NCI-H1105 treated with DMSO at 0.1 percent for 48 hours (cell line): ENCODE measurements at regions not wholly inside any gene's neighbourhood (a gene's known extent, or its start where the extent isn't known, plus 50 kb on each side); places are given as distances from the start of the nearest gene placed in this dataset.
"Not testable (repeated sequence)": the region's sequence is repeated elsewhere in the genome, so short reads cannot be mapped to it uniquely, and the experiment has no call there.

Experiments used
- DNase-seq: peaks from one replicate; lab custom pipeline; 2025; lab: John Stamatoyannopoulos, UW

- not testable (repeated sequence) for DNase-seq
These were observed 141.8 kb downstream of the AHR start for GRCh38 chr7:17440025-17440784.

DNA sequence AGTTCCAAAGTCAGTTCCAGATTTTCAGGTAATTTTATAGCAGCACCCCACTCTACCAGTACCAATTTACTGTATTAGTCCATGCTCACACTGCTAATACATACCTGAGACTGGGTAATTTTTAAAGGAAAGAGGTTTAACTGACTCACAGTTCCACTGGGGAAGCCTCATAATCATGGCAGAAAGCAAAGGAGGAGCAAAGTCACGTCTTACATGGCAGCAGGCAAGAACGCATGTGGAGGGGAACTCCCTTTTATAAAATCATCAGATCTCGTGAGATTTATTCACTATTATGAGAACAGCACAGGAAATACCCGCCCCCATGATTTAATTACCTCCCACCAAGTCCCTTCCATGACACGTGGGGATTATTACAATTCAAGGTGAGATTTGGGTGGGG, 142.4 kb downstream of the AHR start:
- no peak for DNase-seq

- DNase-seq = no peak
These were observed 143.1 kb downstream of the AHR start for GRCh38 chr7:17441557-17441956.

- no peak for DNase-seq
These were observed 145.7 kb downstream of the AHR start for GRCh38 chr7:17444151-17444550.

DNA sequence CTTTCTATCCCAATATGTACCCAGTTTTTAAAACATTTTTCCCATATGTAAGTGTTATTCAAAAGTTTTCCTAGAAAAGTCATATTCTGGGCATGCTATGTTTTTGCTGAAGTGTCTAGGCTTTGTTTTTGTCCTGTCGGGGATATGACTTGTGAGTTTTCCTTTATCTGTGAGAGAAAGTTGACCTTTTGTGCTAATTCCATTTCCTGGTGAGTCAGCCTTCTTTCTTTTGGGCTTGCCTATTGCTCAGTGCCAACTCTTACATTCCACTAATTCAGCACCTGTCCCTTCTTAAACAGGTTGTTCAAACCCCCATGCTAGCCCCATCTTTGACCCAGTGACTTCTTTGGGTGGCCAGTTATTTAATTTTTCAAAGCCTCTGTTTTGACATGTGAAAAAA, 146.2 kb downstream of the AHR start:
- no peak for DNase-seq

GRCh38 chr7:17446340-17446739, 147.9 kb downstream of the AHR start:
- DNase-seq = no peak

- no peak for DNase-seq
These were observed 149.5 kb downstream of the AHR start for GRCh38 chr7:17447728-17448478.

GRCh38 chr7:17448479-17449423, 150.3 kb downstream of the AHR start:
- no peak for DNase-seq

GRCh38 chr7:17456541-17456940, 158.1 kb downstream of the AHR start:
- DNase-seq = no peak

- no peak for DNase-seq
These were observed 161.5 kb downstream of the AHR start for GRCh38 chr7:17460001-17460400.

DNA sequence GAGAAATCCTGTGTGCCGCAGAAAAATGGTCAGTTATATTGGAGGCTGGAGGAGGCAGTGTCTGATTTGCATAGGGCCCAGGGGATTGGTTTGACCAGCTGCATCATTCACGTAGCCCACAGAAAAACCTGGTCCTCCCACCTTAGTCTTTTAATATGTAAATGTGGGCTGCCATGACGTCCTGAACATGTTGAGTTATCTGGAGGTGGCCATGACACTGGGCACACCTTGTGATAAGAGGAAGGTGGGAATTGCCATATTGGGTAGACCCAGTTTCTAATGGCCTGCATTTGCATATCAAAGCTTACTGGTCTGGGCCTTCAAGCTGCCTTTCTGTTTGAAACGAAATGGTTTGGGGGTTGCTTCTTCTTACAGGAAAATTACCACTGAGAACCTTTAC, 162.2 kb downstream of the AHR start:
- no peak for DNase-seq

- DNase-seq = no peak
These were observed 163.7 kb downstream of the AHR start for GRCh38 chr7:17462131-17462631.

- no peak for DNase-seq
These were observed 165.1 kb downstream of the AHR start for GRCh38 chr7:17463511-17464085.

DNA sequence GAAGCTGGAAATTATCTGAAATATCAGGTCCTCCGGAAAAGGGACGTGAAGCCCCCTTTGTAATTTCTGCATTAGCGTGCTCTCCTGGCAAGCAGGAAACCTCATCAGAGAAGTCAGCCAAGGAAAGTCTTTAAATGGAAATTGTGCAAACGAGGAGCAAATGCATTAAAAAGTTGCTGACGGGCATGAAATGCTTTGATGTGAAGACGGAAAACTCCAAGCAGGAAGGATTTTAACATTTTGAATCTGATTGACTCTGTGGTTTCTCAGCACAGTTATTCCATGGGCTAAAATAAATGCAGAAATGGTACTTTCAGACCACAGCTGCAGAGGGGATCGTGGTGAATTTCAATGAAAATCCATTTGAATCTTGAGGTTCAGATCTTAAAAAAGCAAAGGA, 167.8 kb downstream of the AHR start:
- no peak for DNase-seq

GRCh38 chr7:17467386-17467945, 169.0 kb downstream of the AHR start:
- DNase-seq = no peak

GRCh38 chr7:17471325-17471724, 172.9 kb downstream of the AHR start:
- no peak for DNase-seq

- no peak for DNase-seq
These were observed 174.1 kb downstream of the AHR start for GRCh38 chr7:17472518-17472917.

DNA sequence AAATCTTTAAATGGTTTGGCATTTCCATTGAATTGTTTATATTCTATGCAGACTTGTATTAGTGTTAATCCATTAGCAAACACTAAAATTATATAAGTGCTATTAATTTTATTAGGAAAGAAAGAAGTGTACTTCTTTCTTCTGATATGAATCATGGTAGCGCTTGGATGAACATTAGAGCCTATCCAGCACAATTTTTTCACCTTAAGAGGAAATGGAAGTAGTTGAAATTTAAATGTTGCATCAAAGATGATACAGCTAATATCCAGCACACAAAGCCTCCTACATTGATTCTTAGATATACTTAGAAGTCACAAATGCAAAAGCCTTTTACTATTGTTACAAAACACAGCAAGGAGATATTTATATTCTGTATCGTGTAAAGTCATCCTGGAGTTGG, 174.5 kb downstream of the AHR start:
- DNase-seq = no peak

GRCh38 chr7:17474724-17475344, 176.4 kb downstream of the AHR start:
- no peak for DNase-seq

DNA sequence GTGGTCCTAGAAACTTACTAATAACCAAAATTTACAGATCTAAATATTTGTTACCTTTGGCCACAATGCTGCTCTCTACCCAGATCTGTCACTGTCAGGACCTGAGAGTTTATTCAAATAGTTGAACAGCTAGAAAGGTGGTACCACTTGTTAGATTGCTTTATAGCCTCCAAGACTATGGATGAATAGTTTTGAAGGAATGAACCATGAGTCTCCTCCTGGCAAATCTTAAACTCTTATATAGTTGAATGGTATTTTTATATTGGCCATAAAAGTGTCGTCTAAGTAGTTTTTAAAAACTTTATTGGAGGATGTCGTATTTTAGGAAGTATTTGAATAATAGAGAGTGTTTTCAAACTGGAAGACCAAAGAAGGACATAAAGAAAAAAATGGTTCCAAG, 178.7 kb downstream of the AHR start:
- DNase-seq = no peak

DNA sequence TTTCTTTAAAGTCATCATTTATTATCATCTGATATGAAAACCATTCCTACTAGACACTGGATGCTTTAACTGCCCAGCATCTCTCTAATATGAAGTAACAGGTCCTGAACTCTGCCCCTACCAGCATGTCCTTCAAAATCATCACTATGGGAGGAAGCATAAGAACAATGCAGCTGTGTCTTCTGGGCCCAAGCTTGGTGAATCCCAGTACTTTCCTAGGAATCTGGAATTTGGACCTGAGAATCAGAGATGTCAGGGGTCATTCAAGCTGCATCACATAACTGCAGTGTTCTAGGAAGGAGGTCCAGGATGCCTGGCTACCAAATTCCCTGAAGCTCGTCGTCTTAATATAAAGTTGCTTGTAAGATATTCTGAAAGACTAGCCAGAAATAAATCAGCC, 182.7 kb downstream of the AHR start:
- no peak for DNase-seq
